GM03348 (cell line): ENCODE measurements at regions not wholly inside any gene's neighbourhood (a gene's known extent, or its start where the extent isn't known, plus 50 kb on each side); places are given as distances from the start of the nearest gene placed in this dataset.

Experiments used
- DNase-seq: peaks from one replicate; pipeline ENCODE4 v3.0.0; 2012; ENCODE audit warnings: low spot score

DNA sequence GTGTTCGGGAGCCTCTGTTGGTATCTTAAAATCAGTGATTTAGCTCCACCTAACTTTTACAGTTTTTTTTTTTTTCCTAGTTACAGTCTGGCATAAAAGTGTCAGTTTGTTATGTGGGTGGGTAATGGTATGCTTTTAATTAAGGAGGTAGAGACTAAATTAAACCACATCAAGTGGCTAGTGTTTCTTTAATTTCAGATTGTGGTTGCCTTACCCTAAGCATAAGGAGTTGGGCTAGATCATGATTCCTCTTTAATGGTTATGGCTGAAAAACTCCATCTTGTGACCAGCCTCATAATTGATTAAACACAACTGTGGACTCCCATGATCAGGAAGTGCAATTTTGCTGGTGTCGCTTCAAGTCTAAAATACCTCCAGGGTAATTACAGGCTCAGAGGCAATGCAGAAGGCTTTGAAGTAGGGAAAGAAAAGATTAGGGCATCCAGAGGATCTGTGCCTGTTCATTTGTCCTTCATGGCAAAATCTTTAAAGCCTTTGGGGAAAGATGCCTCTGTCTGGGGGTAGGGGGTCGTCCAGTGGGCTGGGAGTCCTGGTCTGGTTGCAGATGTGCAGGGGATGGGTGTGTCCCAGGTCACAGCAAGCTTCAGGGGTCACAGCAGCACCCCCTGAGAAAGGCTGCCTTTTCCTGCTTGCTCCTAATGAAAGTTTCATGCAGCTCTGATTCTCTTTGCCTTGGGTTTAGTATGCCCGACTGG is 579.2 kb downstream of the BCL11A start:
- no peak for DNase-seq

DNA sequence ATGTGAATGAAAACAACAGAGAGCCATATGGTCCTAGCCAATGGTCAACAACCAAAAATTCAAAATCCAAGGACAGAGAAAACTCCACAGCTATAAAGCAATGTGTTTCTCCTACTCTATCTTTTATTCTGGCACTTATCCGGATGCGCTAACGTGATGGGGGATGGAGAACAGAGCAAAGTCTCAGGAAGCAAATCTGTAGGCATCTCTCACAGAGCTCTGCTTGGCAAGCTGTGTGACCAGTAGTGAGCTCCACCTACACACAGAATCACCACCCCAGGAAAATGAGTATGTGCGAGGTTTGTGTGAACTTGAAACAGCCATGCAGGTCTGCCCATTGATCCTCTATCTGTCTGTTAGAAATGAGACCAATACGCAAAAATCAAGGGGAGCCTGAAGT is 584.3 kb downstream of the BCL11A start:
- no peak for DNase-seq

DNA sequence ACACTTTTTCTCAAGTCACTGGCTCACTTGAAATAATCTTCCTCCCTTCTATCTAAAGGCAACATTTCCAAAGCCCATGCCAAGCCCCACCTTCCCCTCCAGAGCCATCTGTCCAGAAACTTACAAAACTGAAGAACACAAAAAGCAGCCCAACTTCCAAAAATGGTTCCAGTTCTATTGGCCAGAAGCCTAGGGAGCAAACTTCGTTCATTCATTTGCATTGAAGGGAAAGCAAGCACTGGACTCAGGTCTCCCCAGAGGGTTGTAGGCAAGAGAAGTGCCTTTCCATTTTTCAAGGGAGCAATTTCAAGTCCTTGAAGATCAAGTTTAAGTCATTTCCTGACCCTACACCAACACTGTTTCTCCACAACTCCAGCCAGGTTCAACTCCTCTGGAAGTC is 585.0 kb downstream of the BCL11A start:
- no peak for DNase-seq

DNA sequence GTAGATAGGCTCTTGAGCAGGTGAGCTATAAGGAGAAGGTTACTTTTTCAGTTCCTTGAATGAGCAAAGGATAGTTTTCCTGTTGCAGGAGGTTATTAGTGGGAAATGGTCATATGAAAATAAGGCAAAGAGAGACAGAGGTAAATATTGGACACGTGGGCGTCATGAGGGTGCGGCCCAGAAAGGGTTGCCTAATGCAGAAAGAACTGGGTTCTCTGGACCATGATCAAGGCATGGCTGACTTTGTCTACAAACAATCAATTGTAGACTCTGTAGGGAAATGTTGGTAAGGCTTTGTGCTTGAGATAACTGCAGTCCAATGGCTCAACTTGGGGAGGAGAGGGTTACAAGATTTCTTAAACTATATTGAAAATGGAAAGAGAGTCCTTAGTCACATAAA is 585.8 kb downstream of the BCL11A start:
- no peak for DNase-seq

DNA sequence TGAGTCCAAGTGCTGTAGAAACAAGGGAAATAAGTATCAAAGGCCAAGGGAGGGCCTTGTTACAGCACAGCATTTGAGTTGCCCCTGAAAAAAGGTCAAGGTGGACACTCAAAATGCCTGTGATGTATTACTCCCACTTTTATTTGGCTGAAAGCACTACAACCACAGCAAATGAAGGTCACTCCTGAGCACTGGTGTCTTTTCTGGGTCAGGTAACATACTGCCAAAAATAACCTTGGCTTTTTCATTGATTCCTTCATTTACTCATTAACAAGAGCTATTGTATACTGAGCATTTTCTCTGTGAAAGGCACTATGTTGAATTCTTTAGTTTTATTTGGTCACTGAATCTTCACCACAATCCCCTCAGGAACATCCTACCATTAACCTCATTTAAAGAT is 590.3 kb downstream of the BCL11A start:
- no peak for DNase-seq

DNA sequence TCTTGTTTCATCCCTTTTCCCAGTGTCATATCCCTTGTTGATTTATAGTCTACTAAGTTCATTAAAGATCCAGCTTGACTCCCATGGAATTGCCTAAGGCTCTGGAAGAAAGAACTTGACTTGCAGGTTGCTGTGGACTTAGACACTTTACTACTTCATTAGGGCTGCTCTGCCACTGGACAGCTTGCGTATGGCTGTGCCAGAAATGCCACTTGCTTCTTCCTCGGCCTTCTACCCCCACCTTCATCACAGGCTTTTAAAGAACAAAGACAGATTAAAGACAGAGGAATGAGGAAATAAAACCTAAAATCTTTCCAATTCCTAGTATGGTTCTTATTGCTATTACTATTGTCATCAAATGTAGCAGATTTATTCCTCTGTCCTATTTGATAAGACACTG is 591.7 kb downstream of the BCL11A start:
- no peak for DNase-seq

DNA sequence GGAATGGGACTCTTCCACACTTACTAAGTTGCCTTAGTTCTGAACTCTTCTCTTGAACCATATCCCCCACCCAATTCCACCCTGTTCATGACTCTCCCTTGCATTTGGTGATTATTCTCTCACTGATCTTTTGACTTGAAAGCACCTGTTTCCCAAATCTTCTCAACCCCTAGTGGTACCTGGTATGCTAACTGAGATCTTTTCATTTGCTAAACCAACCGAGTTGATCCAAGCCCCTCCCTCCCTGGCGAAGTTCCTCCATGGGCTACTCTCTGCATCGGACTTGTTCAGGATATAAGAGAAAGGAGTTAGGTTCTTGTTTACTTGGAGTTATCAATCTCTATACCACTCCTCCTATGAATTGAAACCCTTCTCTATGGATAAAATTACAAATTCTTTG is 593.5 kb downstream of the BCL11A start:
- DNase-seq, result no peak

DNA sequence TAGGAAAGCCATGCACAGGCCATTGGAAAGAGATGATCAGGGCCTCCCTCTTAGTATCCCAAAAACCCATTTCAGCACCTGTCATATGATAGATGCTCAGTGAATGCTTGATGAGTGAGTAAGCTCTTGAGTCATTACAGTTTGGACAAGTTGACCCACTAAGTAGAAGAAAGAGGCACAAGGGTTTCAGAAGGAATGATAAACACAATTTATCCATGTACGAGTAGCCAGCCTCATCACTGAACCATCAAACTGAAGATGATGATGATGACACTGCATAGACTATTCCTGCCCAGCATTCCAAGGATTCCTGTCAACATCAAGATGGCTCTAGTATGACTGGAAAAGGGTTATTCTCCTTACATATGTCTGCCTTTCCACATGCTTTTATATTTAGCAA is 596.0 kb downstream of the BCL11A start:
- no peak for DNase-seq

DNA sequence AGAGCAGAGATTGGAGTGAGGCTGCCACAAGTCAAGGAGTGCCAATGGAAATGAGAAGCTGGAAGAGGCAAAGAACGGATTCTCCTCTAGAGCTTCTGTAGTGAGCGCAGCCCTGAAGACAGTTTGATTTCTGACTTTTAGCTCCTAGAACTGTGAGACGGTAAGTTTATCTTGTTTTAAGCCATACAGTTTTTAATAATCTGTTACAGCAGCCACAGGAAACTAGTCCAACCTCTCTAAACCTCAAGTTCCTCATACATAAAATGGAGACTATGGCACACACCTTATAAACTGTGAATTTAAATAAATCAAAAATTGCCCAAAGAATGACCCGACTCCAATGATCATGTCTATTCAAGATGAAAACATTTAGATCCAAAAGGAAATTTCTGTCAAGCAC is 596.5 kb downstream of the BCL11A start:
- DNase-seq, result no peak

DNA sequence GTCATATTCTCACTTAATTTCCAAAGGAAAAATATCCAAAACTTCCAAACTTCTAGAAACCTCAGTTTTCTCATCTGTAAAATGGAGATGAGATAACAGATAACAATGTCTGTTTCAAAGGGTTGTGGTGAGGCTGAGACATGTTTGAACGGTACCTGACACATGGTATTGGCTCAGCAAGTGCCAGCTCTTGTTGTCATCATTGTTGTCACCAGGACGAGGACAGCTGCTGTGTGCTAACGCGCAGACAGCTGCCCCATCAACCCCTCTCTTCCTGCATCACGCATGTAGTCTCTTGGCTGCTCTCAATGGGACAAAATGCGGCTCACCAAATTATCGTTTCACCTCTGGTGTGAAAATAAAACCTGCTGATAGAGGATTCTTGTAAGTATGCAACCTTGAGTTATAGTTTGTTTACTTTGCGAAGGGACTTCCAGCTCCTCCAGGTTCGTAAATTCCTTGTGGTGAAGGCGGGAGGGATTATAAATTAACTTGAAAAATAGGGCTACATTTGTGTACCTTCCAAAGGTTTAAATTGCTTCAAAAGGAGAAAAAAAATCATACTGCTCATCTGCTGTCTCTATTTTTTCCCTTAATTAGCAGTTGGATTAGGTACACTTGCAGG is 605.4 kb downstream of the BCL11A start:
- no peak for DNase-seq

DNA sequence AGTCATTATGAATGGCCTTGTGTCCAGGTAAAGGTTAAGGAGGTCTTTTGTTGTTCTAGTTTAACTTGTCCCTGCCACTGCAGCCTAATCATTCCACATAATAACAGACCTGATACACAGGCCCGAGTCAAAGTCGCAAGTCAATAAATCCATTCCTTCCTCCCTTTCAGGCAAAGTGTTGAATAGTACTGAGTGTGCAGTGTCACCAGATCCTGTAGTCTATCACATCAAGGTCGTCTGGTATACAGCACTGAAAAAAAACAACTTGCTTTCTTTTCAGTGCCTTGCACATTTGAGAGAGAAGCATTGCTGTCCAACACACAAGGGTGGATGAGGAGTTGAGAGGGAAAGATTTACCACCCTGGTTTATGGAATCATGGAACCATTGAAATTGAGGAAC is 606.2 kb downstream of the BCL11A start:
- no peak for DNase-seq

DNA sequence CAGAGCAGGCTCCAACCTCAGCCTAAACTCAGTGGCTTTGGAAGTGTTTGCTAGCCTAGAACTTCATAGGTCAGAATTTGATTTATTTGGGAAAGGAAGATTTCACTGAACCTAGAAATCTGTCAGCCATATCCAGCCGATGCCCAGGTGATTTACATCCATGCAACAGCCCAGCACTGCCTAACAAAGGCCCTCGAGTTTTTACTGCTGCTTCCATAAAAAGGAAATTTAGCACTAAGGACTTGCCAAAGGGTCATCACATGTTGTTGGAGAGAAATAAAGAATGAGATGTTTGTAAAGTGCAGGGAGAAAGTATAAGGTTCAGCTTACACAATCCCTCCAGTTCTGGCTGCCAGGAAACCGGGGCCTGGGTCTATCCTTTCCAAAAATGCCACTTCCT is 614.2 kb downstream of the BCL11A start:
- DNase-seq, result no peak

DNA sequence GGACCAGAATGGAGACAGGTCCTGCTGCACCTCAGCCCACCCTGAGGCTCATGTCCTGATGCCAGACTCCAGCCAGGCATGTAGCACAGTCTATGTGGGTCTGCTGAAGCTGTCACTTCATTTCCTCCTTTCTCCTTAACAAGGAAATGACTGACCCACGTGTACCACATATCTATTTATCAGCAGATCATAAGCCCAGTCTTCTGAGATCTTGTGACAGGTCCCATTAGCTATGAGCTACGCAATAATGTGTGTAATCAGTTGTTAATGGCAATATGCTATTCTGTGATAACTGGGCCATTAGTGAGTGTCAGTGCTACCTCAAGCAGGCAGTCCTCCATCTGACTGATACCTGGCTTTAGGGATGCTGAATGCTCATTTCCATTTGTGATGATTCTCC is 615.3 kb downstream of the BCL11A start:
- DNase-seq, result no peak

DNA sequence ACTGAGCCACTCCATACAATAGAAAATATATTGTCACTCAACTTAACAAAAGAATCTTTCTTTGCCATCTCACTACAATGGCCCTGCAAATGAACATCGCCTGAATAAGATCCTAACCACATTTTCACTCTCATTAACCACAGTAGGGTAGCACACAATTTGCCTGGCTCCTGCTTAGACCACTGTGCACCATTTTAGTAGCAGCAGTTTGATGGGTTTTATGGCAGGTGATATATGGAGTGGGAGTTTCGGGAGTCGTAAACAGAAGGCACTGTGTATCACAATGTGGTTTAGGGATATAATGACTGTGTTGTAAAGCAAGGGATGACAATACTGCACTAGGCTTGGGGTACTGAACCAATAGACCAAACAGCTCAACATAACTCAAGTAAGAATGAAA is 617.4 kb downstream of the BCL11A start:
- DNase-seq, result no peak

DNA sequence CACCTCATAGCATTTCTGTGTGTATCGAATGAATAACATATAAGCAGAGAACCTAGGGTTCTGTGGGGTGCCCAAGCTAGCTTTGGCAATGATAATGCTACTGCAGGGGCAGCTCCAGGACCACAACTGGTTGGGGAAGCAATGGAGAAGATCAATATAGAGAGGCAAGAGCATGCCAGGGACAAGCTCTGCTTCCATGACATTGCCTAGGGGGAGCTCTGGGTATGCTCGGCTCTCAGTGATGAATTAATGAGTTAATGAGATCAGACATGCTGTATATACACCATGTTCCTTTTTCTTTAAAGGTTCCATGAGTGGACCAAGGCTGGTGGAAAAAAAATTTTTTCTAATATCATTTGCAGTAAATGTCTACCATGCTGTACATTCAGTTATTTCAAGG is 618.4 kb downstream of the BCL11A start:
- DNase-seq, result no peak

DNA sequence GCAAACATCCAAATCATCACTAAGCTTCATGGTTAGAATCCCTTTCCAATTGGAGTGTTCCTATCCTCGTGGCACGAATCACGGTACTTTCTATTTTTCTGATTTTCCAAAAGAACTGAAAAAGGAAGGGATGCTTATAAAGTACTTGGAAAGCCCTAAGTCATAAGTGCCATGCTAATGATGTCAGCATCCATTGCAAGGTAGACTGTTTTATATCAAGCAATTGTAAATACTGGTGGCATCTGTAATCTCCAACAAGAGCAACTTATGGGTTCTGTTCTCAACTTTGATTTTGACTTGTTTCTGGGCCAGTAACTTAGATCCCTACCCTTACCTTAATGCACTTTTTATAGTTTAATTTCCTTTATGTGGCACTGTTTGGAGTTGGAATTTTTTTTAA is 619.5 kb downstream of the BCL11A start:
- no peak for DNase-seq

DNA sequence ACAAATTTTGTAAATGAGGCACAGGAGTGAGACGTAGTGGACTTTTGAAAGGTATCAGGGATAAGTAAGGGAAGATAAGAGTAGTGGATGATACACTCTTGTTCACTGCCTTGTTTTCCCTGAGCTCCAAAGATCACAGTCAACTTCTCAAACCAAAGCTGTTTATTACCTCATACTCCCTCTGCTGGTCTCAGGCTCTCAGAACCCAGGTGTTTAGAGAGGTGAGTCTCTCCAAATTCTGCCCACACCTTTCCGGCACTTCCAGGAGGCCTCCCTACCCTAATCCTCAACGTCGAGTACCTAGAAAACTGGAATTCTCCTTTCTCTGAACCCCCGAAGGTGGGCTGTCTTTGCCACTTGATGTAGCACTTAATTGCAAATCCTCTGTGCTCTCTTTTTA is 621.1 kb downstream of the BCL11A start:
- DNase-seq, result no peak

DNA sequence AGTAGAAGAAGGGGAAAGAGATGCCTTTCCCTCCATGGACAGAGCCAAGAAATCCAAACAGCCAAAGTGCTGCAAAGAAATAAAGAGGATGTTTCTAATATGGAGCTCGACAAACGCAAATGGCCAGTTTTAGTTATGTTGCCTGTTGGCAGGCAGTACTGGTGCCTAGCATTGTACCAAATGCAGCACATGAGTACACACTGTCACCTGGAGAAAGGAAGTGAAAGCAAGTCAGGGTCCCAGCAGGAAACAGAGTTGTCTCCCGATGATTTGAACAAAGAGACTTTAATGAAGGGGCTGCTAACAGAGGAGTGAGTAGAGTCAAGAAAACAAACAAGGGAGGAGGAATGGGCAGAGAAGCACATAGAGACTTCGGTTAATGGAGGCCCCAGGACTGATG is 623.0 kb downstream of the BCL11A start:
- DNase-seq, result no peak

DNA sequence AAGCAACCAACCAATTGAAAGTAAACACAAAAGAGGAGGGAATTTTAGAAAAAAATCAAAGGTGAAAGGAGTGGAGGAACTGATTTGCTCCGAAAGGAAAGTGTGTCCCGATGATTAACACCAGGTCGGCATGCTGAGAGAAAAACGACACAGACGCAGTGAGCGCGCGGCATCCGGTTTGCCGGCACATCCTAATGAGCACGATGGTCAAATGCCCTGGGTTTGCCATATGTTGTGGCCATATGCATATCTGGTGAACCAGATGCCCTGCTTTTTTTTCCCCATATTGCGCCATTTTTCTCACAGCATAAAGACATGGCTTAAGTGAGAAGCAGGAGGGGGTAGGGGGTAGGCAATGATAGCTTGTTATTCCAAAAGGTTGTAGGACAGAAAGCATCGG is 626.7 kb downstream of the BCL11A start:
- no peak for DNase-seq

DNA sequence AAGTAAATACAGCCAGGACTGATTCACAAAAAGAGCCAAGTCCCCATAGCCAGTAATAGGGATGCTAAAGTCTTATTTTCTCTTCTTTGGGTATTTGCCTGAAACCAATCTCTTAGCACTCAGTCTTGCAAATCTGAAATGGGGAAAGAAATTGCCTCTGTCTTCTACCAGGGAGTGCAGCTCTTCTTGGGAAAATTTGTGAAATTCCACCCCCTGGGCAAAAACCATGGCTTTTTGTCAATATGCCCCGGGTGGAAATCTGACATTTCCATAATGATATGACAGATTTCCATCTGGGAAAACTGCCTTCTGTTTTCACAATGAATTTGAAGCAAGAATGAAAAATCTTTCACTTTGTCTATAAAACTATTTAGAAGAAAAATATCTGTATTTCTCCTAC is 628.1 kb downstream of the BCL11A start:
- no peak for DNase-seq

DNA sequence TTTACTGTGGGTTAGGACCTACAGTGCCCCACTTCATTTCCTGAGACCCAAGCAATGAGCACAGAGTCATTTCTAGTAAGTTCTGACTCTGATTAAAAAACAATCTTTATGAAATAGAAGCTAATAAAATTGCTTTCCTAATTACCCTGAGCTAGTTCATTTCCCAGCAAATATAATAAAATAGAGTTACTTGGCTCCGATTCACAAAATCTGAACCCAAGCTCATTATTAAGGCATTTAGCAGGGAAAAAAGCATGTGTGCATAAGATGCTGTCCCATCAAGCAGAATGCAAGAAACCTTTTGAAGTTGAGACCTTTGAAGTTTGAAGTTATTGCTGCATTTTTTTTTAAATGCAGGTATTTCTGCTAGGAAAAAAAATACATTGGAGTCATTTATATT is 629.1 kb downstream of the BCL11A start:
- no peak for DNase-seq

DNA sequence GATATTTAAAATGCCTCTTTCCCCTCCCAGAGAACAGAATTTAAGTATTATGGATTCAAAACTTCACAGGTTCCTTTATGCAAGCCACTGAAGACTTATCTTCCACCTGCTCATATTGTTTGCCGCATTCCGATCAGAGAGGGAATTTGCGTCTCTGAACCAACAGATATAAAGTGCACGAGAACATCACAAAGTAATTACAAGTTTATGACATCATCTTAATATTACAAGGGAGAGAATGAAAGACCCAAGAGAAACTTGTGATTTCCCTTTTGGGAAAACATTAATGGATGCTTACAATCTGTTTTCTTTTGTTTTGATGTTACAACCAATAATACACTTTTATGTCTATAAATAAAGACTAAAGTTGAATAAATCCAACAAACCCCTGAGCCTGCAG is 631.0 kb downstream of the BCL11A start:
- DNase-seq, result no peak

DNA sequence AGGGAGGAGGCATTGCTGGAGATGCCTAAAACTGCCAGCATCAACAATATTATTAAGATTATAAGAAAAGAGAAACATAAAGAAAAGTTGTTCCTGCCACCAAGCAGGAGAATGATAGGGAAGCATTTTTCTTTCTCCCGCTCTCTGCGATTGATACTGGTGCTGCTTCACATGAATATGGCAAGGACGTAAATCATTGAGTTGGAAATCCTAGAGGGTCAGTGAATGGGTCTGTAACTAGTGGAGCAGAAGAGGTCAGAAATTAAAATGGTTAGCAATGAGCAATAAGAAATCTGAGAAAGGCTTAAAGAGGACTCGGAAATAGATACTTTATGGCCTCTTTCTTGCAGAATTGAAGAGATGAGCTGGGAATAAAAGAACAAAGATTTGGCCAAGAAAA is 631.7 kb downstream of the BCL11A start:
- DNase-seq, result no peak

DNA sequence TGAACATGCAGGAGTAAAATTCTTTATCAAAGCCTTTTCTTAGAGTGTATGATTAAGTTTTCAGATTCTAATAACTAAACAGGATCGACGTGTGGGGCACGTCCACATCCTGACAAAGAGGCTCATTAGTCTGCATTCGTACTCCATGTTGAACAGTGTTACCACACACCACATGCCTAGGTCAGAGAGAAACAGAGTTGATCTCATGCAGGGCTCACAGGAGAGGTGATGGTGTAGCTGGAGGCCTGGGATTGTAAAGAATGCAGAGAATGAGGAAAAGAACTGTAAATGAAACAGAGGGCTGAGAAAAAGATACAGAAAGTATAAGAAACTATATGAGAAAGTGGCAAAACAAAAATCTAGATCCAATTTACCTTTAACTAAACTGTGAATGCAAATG is 632.5 kb downstream of the BCL11A start:
- DNase-seq, result no peak
